ENCODE measurements at regions not wholly inside any gene's neighbourhood (a gene's known extent, or its start where the extent isn't known, plus 50 kb on each side); places are given as distances from the start of the nearest gene placed in this dataset.
A peak's percentile ranks its signal among the peaks of the same experiment; 100 is the strongest.
"Not testable (repeated sequence)": the region's sequence is repeated elsewhere in the genome, so short reads cannot be mapped to it uniquely, and the experiment has no call there.

GRCh38 chr12:40446385-40446784, 221.6 kb downstream of the LRRK2 start:
- DNase-seq (ENCODE audit: low read depth in 1 of 2, low spot score in 1 of 2): peak; percentile 8 to 26
- Histone ChIP-seq H3K27me3 (ENCODE audit: insufficient read depth, poor library complexity, severe bottlenecking) (peaks cover 3% of the 10 kb centered on the region), H3K27ac (replicated peaks) (no peak overlapping the region), H3K4me3 (replicated peaks; ENCODE audit: insufficient read depth, low read length) (no peak overlapping the region)
- TF ChIP-seq SPI1 (IDR thresholded peaks at IDR 0.05; ENCODE audit: borderline replicate concordance, low read depth): no peak
- peak; percentile 37 for TF ChIP-seq CTCF (IDR thresholded peaks at IDR 0.05; ENCODE audit: insufficient read depth, low read length)

GRCh38 chr12:40448523-40448922, 223.7 kb downstream of the LRRK2 start:
- not testable (repeated sequence) for H3K4me3 ChIP-seq (replicated peaks; ENCODE audit: insufficient read depth, low read length); H3K27ac ChIP-seq (replicated peaks); H3K27me3 ChIP-seq (ENCODE audit: insufficient read depth, poor library complexity, severe bottlenecking); DNase-seq (ENCODE audit: low read depth in 1 of 2, low spot score in 1 of 2)

GRCh38 chr12:40451661-40452060, 226.9 kb downstream of the LRRK2 start:
- no peak for TF ChIP-seq CTCF (IDR thresholded peaks at IDR 0.05; ENCODE audit: insufficient read depth, low read length)
- TF ChIP-seq SPI1 (IDR thresholded peaks at IDR 0.05; ENCODE audit: borderline replicate concordance, low read depth): no peak
- TF ChIP-seq REST (IDR thresholded peaks at IDR 0.05; ENCODE audit: insufficient replicate concordance, low read depth): no peak
- TF ChIP-seq POLR2AphosphoS5 (IDR thresholded peaks at IDR 0.05; ENCODE audit: low read depth): no peak
- TF ChIP-seq GABPA (IDR thresholded peaks at IDR 0.05; ENCODE audit: low read depth): no peak
- no peak overlapping the region for H3K4me3 ChIP-seq (replicated peaks; ENCODE audit: insufficient read depth, low read length)
- H3K27ac ChIP-seq (replicated peaks): no peak overlapping the region
- H3K27me3 ChIP-seq (ENCODE audit: insufficient read depth, poor library complexity, severe bottlenecking): peaks cover 3% of the 10 kb centered on the region
- DNase-seq (ENCODE audit: low read depth in 1 of 2, low spot score in 1 of 2): no peak

- no peak for DNase-seq (ENCODE audit: low read depth in 1 of 2, low spot score in 1 of 2)
- TF ChIP-seq REST (IDR thresholded peaks at IDR 0.05; ENCODE audit: insufficient replicate concordance, low read depth) (no peak), CTCF (IDR thresholded peaks at IDR 0.05; ENCODE audit: insufficient read depth, low read length) (no peak), POLR2AphosphoS5 (IDR thresholded peaks at IDR 0.05; ENCODE audit: low read depth) (no peak)
- no peak overlapping the region for H3K27ac ChIP-seq (replicated peaks)
- H3K4me3 ChIP-seq (replicated peaks; ENCODE audit: insufficient read depth, low read length): no peak overlapping the region
- H3K27me3 ChIP-seq (ENCODE audit: insufficient read depth, poor library complexity, severe bottlenecking): peaks cover 2% of the 10 kb centered on the region
Observed at GRCh38 chr12:40464121-40464520, 228.1 kb upstream of the CNTN1 start.

Data from HL-60 (cell line).